SK-N-SH (cell line): ENCODE measurements at regions not wholly inside any gene's neighbourhood (a gene's known extent, or its start where the extent isn't known, plus 50 kb on each side); places are given as distances from the start of the nearest gene placed in this dataset.

Source experiments
- CTCF ChIA-PET: fragments of 300-600, 350-600 bp; formaldehyde crosslinking; extraction: SDS; loops from one replicate; lab custom pipeline; 2021; lab: Yijun Ruan, JAX
- POLR2A ChIA-PET: fragments of 350-600 bp; sonication (Branson Sonifier 250); formaldehyde crosslinking; extraction: SDS; loops from one replicate; lab custom pipeline; 2020; ENCODE audit warnings: antibody characterized with exemption, inconsistent platforms; lab: Yijun Ruan, JAX
- DNase-seq: peaks from one replicate; pipeline ENCODE4 v3.0.0; 2012
- H2AFZ ChIP-seq: fragments of 200-600 bp; sonication (generic); 2 replicates; pipeline ENCODE4 v1.8.1; 2016; ENCODE audit warnings: antibody characterized with exemption, mild to moderate bottlenecking, low read depth
- H3F3A ChIP-seq: fragments of 200-600 bp; sonication (generic); replicated peaks from 2 replicates; pipeline ENCODE3; 2016; ENCODE audit warnings: antibody characterized with exemption, mild to moderate bottlenecking; ENCODE audit not compliant: insufficient read depth
- H3K27ac ChIP-seq, 2 experiments: fragments of 200-500 bp in 1 of 2; fragments of 200-600 bp in 1 of 2; sonication (Bioruptor generic) in 1 of 2; sonication (generic), shearing (Covaris generic) in 1 of 2; 2 replicates each; pipeline versions ENCODE4 v1.5.1 to v1.6.1; 2014 to 2016; ENCODE audit warnings: low read depth in 2 of 2, inconsistent platforms in 1 of 2, low read length in 1 of 2, mild to moderate bottlenecking in 1 of 2, mixed read lengths in 1 of 2
- H3K27me3 ChIP-seq: fragments of 200-600 bp; sonication (generic), shearing (Covaris generic); 2 replicates; pipeline ENCODE4 v1.6.1; 2016; ENCODE audit warnings: mixed run types; ENCODE audit not compliant: insufficient read depth
- H3K36me3 ChIP-seq, 2 experiments: fragments of 200-500 bp in 1 of 2; fragments of 200-600 bp in 1 of 2; sonication (Bioruptor generic) in 1 of 2; sonication (generic) in 1 of 2; replicated peaks in 1 of 2; 2 replicates each; pipeline versions ENCODE3 to v1.5.1; 2014 to 2016; ENCODE audit warnings: low read length in 1 of 2, mild to moderate bottlenecking in 1 of 2; ENCODE audit not compliant: insufficient read depth in 2 of 2, control insufficient read depth in 1 of 2
- H3K4me1 ChIP-seq, 2 experiments: fragments of 200-500 bp in 1 of 2; fragments of 200-600 bp in 1 of 2; sonication (Bioruptor generic) in 1 of 2; sonication (generic), shearing (Covaris generic) in 1 of 2; 2 replicates each; pipeline versions ENCODE4 v1.5.1 to v1.6.1; 2014 to 2016; ENCODE audit warnings: low read depth in 1 of 2, low read length in 1 of 2, mixed run types in 1 of 2; ENCODE audit not compliant: insufficient read depth in 2 of 2, control insufficient read depth in 1 of 2
- H3K4me2 ChIP-seq: fragments of 200-600 bp; sonication (generic), shearing (Covaris generic); 2 replicates; pipeline ENCODE4 v1.6.1; 2017; ENCODE audit warnings: mixed run types
- H3K4me3 ChIP-seq, 2 experiments: fragments of 200-500 bp in 1 of 2; fragments of 200-600 bp in 1 of 2; sonication (Bioruptor generic) in 1 of 2; sonication (generic), shearing (Covaris generic) in 1 of 2; 2 replicates each; pipeline versions ENCODE4 v1.5.1 to v1.8.1; 2014 to 2016; ENCODE audit warnings: low read depth in 2 of 2, inconsistent platforms in 1 of 2, low read length in 1 of 2, mild to moderate bottlenecking in 1 of 2, mixed read lengths in 1 of 2, moderate library complexity in 1 of 2
- H3K79me2 ChIP-seq: fragments of 200-600 bp; sonication (generic); 2 replicates; pipeline ENCODE4 v1.8.1; 2017; ENCODE audit warnings: mild to moderate bottlenecking; ENCODE audit not compliant: insufficient read depth
- H3K9ac ChIP-seq: fragments of 200-600 bp; sonication (generic); 2 replicates; pipeline ENCODE4 v1.6.1; 2017; ENCODE audit warnings: mixed run types
- H3K9me2 ChIP-seq: fragments of 200-600 bp; sonication (generic); 2 replicates; pipeline ENCODE4 v1.6.1; 2017; ENCODE audit warnings: mixed run types
- H3K9me3 ChIP-seq: fragments of 200-600 bp; sonication (generic); 2 replicates; pipeline ENCODE4 v1.6.1; 2017; ENCODE audit warnings: mixed run types, mild to moderate bottlenecking, moderate library complexity
- H4K20me1 ChIP-seq: fragments of 200-600 bp; sonication (generic); 2 replicates; pipeline ENCODE4 v1.6.1; 2017; ENCODE audit warnings: mild to moderate bottlenecking, mixed run types; ENCODE audit not compliant: insufficient read depth
- CHD2 ChIP-seq: fragments of 150-350 bp; IDR thresholded peaks from 2 replicates; pipeline ENCODE4 v1.6.1; 2018; ENCODE audit warnings: low read length; ENCODE audit not compliant: partially characterized antibody
- ELF1 ChIP-seq: IDR thresholded peaks from 2 replicates; pipeline ENCODE4 v1.4.0; 2012
- EP300 ChIP-seq, 2 experiments: IDR thresholded peaks; 2 replicates each; pipeline versions ENCODE4 v1.4.0 to v1.6.1; 2012; ENCODE audit warnings: borderline replicate concordance in 1 of 2, low read depth in 1 of 2, low read length in 1 of 2
- FOSL2 ChIP-seq: IDR thresholded peaks from 2 replicates; pipeline ENCODE4 v1.4.0; 2012; ENCODE audit warnings: low read depth, mild to moderate bottlenecking, moderate library complexity, borderline replicate concordance
- FOXJ3 ChIP-seq: sonication (generic); formaldehyde crosslinking; IDR thresholded peaks from 2 replicates; pipeline ENCODE4 v1.5.1; 2020; ENCODE audit warnings: mild to moderate bottlenecking, missing genetic modification reagents
- FOXM1 ChIP-seq: IDR thresholded peaks from 2 replicates; pipeline ENCODE4 v1.4.0; 2012; ENCODE audit warnings: low read depth, mild to moderate bottlenecking
- JUND ChIP-seq: IDR thresholded peaks from 2 replicates; pipeline ENCODE4 v1.4.0; 2012
- NRF1 ChIP-seq: IDR thresholded peaks from 2 replicates; pipeline ENCODE4 v1.6.1; 2012; ENCODE audit warnings: low read depth, mild to moderate bottlenecking, low read length
- POLR2AphosphoS5 ChIP-seq: IDR thresholded peaks from 2 replicates; pipeline ENCODE4 v1.6.1; 2012; ENCODE audit warnings: low read depth, low read length
- RAD21 ChIP-seq: IDR thresholded peaks from 2 replicates; pipeline ENCODE4 v1.6.1; 2012; ENCODE audit warnings: mild to moderate bottlenecking, low read length
- RCOR1 ChIP-seq: fragments of 150-350 bp; IDR thresholded peaks from 2 replicates; pipeline ENCODE4 v1.6.1; 2017; ENCODE audit warnings: antibody characterized with exemption, low read length
- REST ChIP-seq: IDR thresholded peaks from 2 replicates; pipeline ENCODE4 v1.6.1; 2012; ENCODE audit warnings: mild to moderate bottlenecking, low read depth, low read length, moderate library complexity
- SMC3 ChIP-seq: IDR thresholded peaks from 2 replicates; pipeline ENCODE4 v1.6.1; 2012; ENCODE audit warnings: low read depth, low read length, improper control_type of control experiment
- TAF1 ChIP-seq: IDR thresholded peaks from 2 replicates; pipeline ENCODE4 v1.6.1; 2012; ENCODE audit warnings: low read depth, mild to moderate bottlenecking, low read length, moderate library complexity, borderline replicate concordance
- TCF12 ChIP-seq: IDR thresholded peaks from 2 replicates; pipeline ENCODE4 v1.4.0; 2012
- WGBS: methylation state at CpG from one replicate; pipeline ENCODE4 v1.1.6; 2017; ENCODE audit warnings: low lambda C conversion rate; 5-methylcytosine and 5-hydroxymethylcytosine counted together
- TF ChIP-seq, protein P1 (sequence below): IDR thresholded peaks from 2 replicates; pipeline ENCODE4 v1.4.0; 2012; ENCODE audit warnings: low read depth
- TF ChIP-seq, protein P2 (sequence below): fragments of 200-600 bp; sonication (generic); IDR thresholded peaks from 2 replicates; pipeline ENCODE4 v1.6.1; 2017; ENCODE audit warnings: antibody characterized with exemption, mild to moderate bottlenecking, moderate library complexity
- TF ChIP-seq, protein P3 (sequence below): fragments of 150-350 bp; IDR thresholded peaks from 2 replicates; pipeline ENCODE4 v1.6.1; 2016; ENCODE audit warnings: mild to moderate bottlenecking, low read depth, low read length

DNA sequence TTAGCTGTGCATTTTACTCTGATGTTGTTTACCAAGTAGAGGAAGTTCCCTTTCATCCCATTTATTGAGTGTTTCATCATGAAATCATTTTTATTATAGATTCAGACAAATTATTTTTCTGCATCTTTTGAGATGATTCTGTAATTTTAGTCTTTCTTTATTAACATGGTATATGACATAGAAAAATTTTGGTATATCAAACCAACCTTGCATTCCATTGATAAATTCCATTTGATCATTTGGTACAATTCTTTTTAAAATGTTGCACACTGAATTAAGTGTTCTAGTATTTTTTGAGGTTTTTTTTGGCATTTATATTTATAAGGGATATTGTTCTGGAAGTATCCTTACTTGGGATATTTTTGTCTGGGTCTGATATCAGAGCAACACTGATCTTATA lies 308.4 kb downstream of the DLEU7 start:
- TF ChIP-seq, protein P1, sequence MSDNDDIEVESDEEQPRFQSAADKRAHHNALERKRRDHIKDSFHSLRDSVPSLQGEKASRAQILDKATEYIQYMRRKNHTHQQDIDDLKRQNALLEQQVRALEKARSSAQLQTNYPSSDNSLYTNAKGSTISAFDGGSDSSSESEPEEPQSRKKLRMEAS = no peak
- TF ChIP-seq POLR2AphosphoS5 (no peak), RAD21 (no peak), RCOR1 (no peak), EP300 (IDR thresholded peaks at IDR 0.05; ENCODE audit: borderline replicate concordance in 1 of 2, low read depth in 1 of 2, low read length in 1 of 2) (no peak), TCF12 (no peak), NRF1 (no peak), FOXJ3 (CRISPR knock-in tag) (no peak), SMC3 (no peak), FOSL2 (no peak)
- TF ChIP-seq, protein P2, sequence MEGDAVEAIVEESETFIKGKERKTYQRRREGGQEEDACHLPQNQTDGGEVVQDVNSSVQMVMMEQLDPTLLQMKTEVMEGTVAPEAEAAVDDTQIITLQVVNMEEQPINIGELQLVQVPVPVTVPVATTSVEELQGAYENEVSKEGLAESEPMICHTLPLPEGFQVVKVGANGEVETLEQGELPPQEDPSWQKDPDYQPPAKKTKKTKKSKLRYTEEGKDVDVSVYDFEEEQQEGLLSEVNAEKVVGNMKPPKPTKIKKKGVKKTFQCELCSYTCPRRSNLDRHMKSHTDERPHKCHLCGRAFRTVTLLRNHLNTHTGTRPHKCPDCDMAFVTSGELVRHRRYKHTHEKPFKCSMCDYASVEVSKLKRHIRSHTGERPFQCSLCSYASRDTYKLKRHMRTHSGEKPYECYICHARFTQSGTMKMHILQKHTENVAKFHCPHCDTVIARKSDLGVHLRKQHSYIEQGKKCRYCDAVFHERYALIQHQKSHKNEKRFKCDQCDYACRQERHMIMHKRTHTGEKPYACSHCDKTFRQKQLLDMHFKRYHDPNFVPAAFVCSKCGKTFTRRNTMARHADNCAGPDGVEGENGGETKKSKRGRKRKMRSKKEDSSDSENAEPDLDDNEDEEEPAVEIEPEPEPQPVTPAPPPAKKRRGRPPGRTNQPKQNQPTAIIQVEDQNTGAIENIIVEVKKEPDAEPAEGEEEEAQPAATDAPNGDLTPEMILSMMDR = no peak
- TF ChIP-seq, protein P3, sequence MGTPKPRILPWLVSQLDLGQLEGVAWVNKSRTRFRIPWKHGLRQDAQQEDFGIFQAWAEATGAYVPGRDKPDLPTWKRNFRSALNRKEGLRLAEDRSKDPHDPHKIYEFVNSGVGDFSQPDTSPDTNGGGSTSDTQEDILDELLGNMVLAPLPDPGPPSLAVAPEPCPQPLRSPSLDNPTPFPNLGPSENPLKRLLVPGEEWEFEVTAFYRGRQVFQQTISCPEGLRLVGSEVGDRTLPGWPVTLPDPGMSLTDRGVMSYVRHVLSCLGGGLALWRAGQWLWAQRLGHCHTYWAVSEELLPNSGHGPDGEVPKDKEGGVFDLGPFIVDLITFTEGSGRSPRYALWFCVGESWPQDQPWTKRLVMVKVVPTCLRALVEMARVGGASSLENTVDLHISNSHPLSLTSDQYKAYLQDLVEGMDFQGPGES = no peak
- no peaks in the 10 kb centered on the region; a peak in 1 of 4 replicates for H3K4me1 ChIP-seq
- no peaks in the 10 kb centered on the region for H3K9me2 ChIP-seq
- CTCF ChIA-PET = interaction anchor here (0.6 to 1.6 kb wide), 2 partner anchors 449 to 559 kb away, joined by 3 to 5 read pairs; no protein-coding TSS in a partner anchor
- H2AFZ ChIP-seq = no peak overlapping the region
- H3K36me3 ChIP-seq = no peaks in the 10 kb centered on the region
- H3F3A ChIP-seq = no peaks in the 10 kb centered on the region
- H3K4me3 ChIP-seq = no peak overlapping the region
- H4K20me1 ChIP-seq = no peaks in the 10 kb centered on the region
- H3K9ac ChIP-seq = no peak overlapping the region
- H3K4me2 ChIP-seq = no peak overlapping the region
- H3K79me2 ChIP-seq = no peaks in the 10 kb centered on the region
- no peaks in the 10 kb centered on the region for H3K27me3 ChIP-seq
- H3K9me3 ChIP-seq = peaks cover 17% of the 10 kb centered on the region
- no peak overlapping the region for H3K27ac ChIP-seq
- no peak for DNase-seq
- POLR2A ChIA-PET = no interaction called here

- 38% methylated on average over 1 of the region's 1 CpG for WGBS
- no peak for TF ChIP-seq TAF1
- TF ChIP-seq RCOR1 = no peak
- no peak for TF ChIP-seq ELF1
- no peak for TF ChIP-seq CHD2
- TF ChIP-seq FOXM1 = no peak
- no peak for TF ChIP-seq REST
- TF ChIP-seq NRF1 = no peak
- TF ChIP-seq JUND = no peak
- no peak for TF ChIP-seq FOSL2
- TF ChIP-seq, protein P1 = no peak
- TF ChIP-seq, all 33 proteins: peak for 0
- Histone ChIP-seq H4K20me1 (no peaks in the 10 kb centered on the region), H3K9ac (no peak overlapping the region), H3K27me3 (no peaks in the 10 kb centered on the region), H3F3A (no peaks in the 10 kb centered on the region), H3K9me2 (no peaks in the 10 kb centered on the region), H3K79me2 (no peaks in the 10 kb centered on the region), H2AFZ (no peak overlapping the region), H3K36me3 (no peaks in the 10 kb centered on the region), H3K9me3 (peaks cover 17% of the 10 kb centered on the region), H3K4me3 (no peak overlapping the region), H3K27ac (no peak overlapping the region), H3K4me1 (no peaks in the 10 kb centered on the region), H3K4me2 (no peak overlapping the region)
- CTCF ChIA-PET = interaction anchor here (1.0 kb wide), 1 partner anchor 550 kb away, joined by 3 read pairs; no protein-coding TSS in a partner anchor
- no peak for DNase-seq
- POLR2A ChIA-PET = no interaction called here
Observed at GRCh38 chr13:50537029-50537428, 306.5 kb downstream of the DLEU7 start.
